GM12878 (cell line): ENCODE measurements at regions not wholly inside any gene's neighbourhood (a gene's known extent, or its start where the extent isn't known, plus 50 kb on each side); places are given as distances from the start of the nearest gene placed in this dataset.

Experiments
- ATAC-seq: fragments of 200-7000 bp; cut with Tn5 transposase; 3 replicates; pipeline ENCODE4 v1.9.1; 2020; ENCODE audit warnings: mild to moderate bottlenecking, moderate library complexity
- BruUV-seq: library from RNA; stranded (reverse); fragments of 400-500 nt; replicated peaks from 2 replicates; lab custom pipeline; 2021; lab: Mats Ljungman, UMichigan
- CTCF ChIA-PET: fragments of 300-600 bp; sonication (Branson Sonifier 250); formaldehyde crosslinking; extraction: SDS; loops from one replicate; lab custom pipeline; 2021; ENCODE audit warnings: inconsistent platforms; lab: Yijun Ruan, JAX
- POLR2A ChIA-PET: fragments of 350-600 bp; formaldehyde crosslinking; extraction: SDS; loops from one replicate; lab custom pipeline; 2021; ENCODE audit warnings: inconsistent platforms; lab: Charles Lee
- RAD21 ChIA-PET: fragments of 300-600 bp; sonication (Branson Sonifier 250); formaldehyde crosslinking; loops from one replicate; lab custom pipeline; 2023; ENCODE audit warnings: antibody characterized with exemption; ENCODE audit not compliant: unreplicated experiment; lab: Charles Lee
- SMC1A ChIA-PET: fragments of 300-600 bp; sonication (Branson Sonifier 250); formaldehyde crosslinking; loops from one replicate; lab custom pipeline; 2023; ENCODE audit not compliant: unreplicated experiment, uncharacterized antibody; lab: Charles Lee
- DNase-seq: peaks from one replicate; pipeline ENCODE4 v3.0.0-alpha.2; 2011; ENCODE audit warnings: low read depth, low spot score
- FAIRE-seq: peaks from 3 replicates; lab custom pipeline; 2011; peaks lifted over from hg19 to GRCh38; lab: Jason Lieb, UNC
- H2AFZ ChIP-seq: 2 replicates; pipeline ENCODE4 v1.6.0; 2011; ENCODE audit warnings: low read depth, low read length, control low read depth; ENCODE audit not compliant: control insufficient read depth
- H3K27ac ChIP-seq: 2 replicates; pipeline ENCODE4 v1.5.1; 2011; ENCODE audit warnings: control low read depth; ENCODE audit not compliant: control insufficient read depth, insufficient read depth
- H3K27me3 ChIP-seq, 2 experiments: replicated peaks in 1 of 2; 2 replicates each; pipeline versions ENCODE4 v1.6.0 to v1.6.1; 2011; ENCODE audit warnings: low read length in 1 of 2; ENCODE audit not compliant: control insufficient read depth in 2 of 2, insufficient read depth in 2 of 2
- H3K36me3 ChIP-seq, 2 experiments: 2 replicates each; pipeline ENCODE4 v1.5.1; 2011; ENCODE audit warnings: low read length in 1 of 2; ENCODE audit not compliant: control insufficient read depth in 2 of 2, insufficient read depth in 2 of 2
- H3K4me1 ChIP-seq: 2 replicates; pipeline ENCODE4 v1.6.1; 2011; ENCODE audit warnings: mild to moderate bottlenecking, low read length, moderate library complexity, mixed read lengths; ENCODE audit not compliant: control insufficient read depth, insufficient read depth
- H3K4me2 ChIP-seq: 2 replicates; pipeline ENCODE4 v1.6.0; 2011; ENCODE audit warnings: control low read depth; ENCODE audit not compliant: control insufficient read depth, insufficient read depth
- H3K4me3 ChIP-seq: fragments of 200-600 bp; sonication (generic); 2 replicates; pipeline ENCODE4 v1.5.1; 2016
- H3K79me2 ChIP-seq: 2 replicates; pipeline ENCODE4 v1.6.0; 2011; ENCODE audit warnings: low read length; ENCODE audit not compliant: control insufficient read depth, insufficient read depth
- H3K9ac ChIP-seq: 2 replicates; pipeline ENCODE4 v1.8.0; 2011; ENCODE audit warnings: low read length, control low read depth, mixed read lengths; ENCODE audit not compliant: control insufficient read depth, insufficient read depth
- H3K9me3 ChIP-seq: replicated peaks from 3 replicates; pipeline ENCODE4 v1.5.1; 2011; ENCODE audit warnings: mild to moderate bottlenecking, low read length; ENCODE audit not compliant: control insufficient read depth, insufficient read depth
- H4K20me1 ChIP-seq: 2 replicates; pipeline ENCODE4 v1.6.0; 2011; ENCODE audit not compliant: control insufficient read depth, insufficient read depth
- CBFB ChIP-seq: IDR thresholded peaks from 2 replicates; pipeline ENCODE4 v1.6.1; 2016; ENCODE audit warnings: antibody characterized with exemption, low read depth
- GABPA ChIP-seq: IDR thresholded peaks from 2 replicates; pipeline ENCODE4 v1.6.1; 2014; ENCODE audit warnings: antibody characterized with exemption, low read depth, mild to moderate bottlenecking, inconsistent platforms
- IKZF1 ChIP-seq: fragments of 450-650 bp; conservative IDR thresholded peaks from 2 replicates; pipeline ENCODE4 v1.6.1; 2017; ENCODE audit warnings: antibody characterized with exemption, mild to moderate bottlenecking
- IRF3 ChIP-seq: fragments of 450-650 bp; IDR thresholded peaks from 2 replicates; pipeline ENCODE4 v1.6.1; 2014; ENCODE audit warnings: mild to moderate bottlenecking
- IRF5 ChIP-seq: fragments of 450-650 bp; IDR thresholded peaks from 2 replicates; pipeline ENCODE4 v1.6.1; 2017; ENCODE audit warnings: borderline replicate concordance
- JUNB ChIP-seq: IDR thresholded peaks from 2 replicates; pipeline ENCODE4 v1.6.1; 2016; ENCODE audit warnings: antibody characterized with exemption, mild to moderate bottlenecking
- KAT2A ChIP-seq: conservative IDR thresholded peaks from 2 replicates; pipeline ENCODE4 v1.6.1; 2011; ENCODE audit warnings: low read depth, low read length; ENCODE audit not compliant: control insufficient read depth
- MTA2 ChIP-seq: fragments of 450-650 bp; IDR thresholded peaks from 2 replicates; pipeline ENCODE4 v1.6.1; 2016; ENCODE audit warnings: low read depth, mild to moderate bottlenecking, moderate library complexity
- PAX8 ChIP-seq: fragments of 450-650 bp; IDR thresholded peaks from 2 replicates; pipeline ENCODE4 v1.6.1; 2017; ENCODE audit warnings: mild to moderate bottlenecking, moderate library complexity
- PKNOX1 ChIP-seq: fragments of 450-650 bp; IDR thresholded peaks from 2 replicates; pipeline ENCODE4 v1.6.1; 2016; ENCODE audit warnings: mild to moderate bottlenecking
- PML ChIP-seq: IDR thresholded peaks from 2 replicates; pipeline ENCODE4 v1.6.1; 2012; ENCODE audit warnings: low read length, inconsistent platforms
- POU2F2 ChIP-seq: IDR thresholded peaks from 3 replicates; pipeline ENCODE4 v1.6.1; 2011; ENCODE audit warnings: low read depth, mild to moderate bottlenecking, low read length, borderline replicate concordance
- RELA ChIP-seq: fragments of 450-650 bp; IDR thresholded peaks from 2 replicates; pipeline ENCODE4 v1.8.0; 2014; ENCODE audit warnings: borderline replicate concordance; ENCODE audit not compliant: partially characterized antibody
- SMARCA5 ChIP-seq: fragments of 450-650 bp; IDR thresholded peaks from 2 replicates; pipeline ENCODE4 v1.6.1; 2017; ENCODE audit warnings: mild to moderate bottlenecking
- ZBTB4 ChIP-seq: fragments of 450-650 bp; formaldehyde crosslinking; IDR thresholded peaks from 2 replicates; pipeline ENCODE4 v1.4.0; 2022; ENCODE audit warnings: mild to moderate bottlenecking, moderate library complexity
- ZNF207 ChIP-seq: fragments of 450-650 bp; IDR thresholded peaks from 2 replicates; pipeline ENCODE4 v1.6.1; 2014; ENCODE audit warnings: antibody characterized with exemption, mild to moderate bottlenecking, borderline replicate concordance
- WGBS: methylation state at CpG from one replicate; pipeline ENCODE4 v1.1.6; 2016; ENCODE audit warnings: low lambda C conversion rate; ENCODE audit not compliant: insufficient replicate concordance, insufficient coverage; ENCODE audit errors: missing lambda C conversion rate; 5-methylcytosine and 5-hydroxymethylcytosine counted together
- in situ Hi-C: fragments of 300-500 bp; cut with MboI; formaldehyde crosslinking; loops from 9 replicates; pipeline ENCODE4 v1.14.3; 2018; ENCODE audit warnings: mixed read lengths
- intact Hi-C: fragments of 100-400 bp; cut with micrococcal nuclease; formaldehyde crosslinking; loops from one replicate; pipeline ENCODE4 v1.14.2; 2022; ENCODE audit not compliant: unreplicated experiment

- no peaks in the 10 kb centered on the region for H3K4me1 ChIP-seq
- ChIA-PET SMC1A (no interaction called here), CTCF (no interaction called here), POLR2A (no interaction called here), RAD21 (no interaction called here)
- intact Hi-C loops (no loop called here), in situ Hi-C loops (no loop called here)
- no peaks in the 10 kb centered on the region; the same call in 2 of the 3 replicates for H3K9me3 ChIP-seq
- no peaks in the 10 kb centered on the region for H3K79me2 ChIP-seq
- no TSS peak for BruUV-seq
- H3K4me2 ChIP-seq, result no peak overlapping the region
- DNase-seq, result no peak
- H3K27ac ChIP-seq, result no peak overlapping the region
- ATAC-seq, result no peak
- H4K20me1 ChIP-seq, result no peaks in the 10 kb centered on the region
- H3K27me3 ChIP-seq, result no peaks in the 10 kb centered on the region
- no peak overlapping the region for H3K9ac ChIP-seq
- H3K4me3 ChIP-seq, result no peak overlapping the region
- no peaks in the 10 kb centered on the region for H3K36me3 ChIP-seq
- no peak for FAIRE-seq
- 53% methylated on average over 7 of the region's 7 CpGs for WGBS
- H2AFZ ChIP-seq, result no peak overlapping the region
- no peak for TF ChIP-seq ZNF207
- no peak for TF ChIP-seq SMARCA5
- no peak for TF ChIP-seq PML
- TF ChIP-seq GABPA, result no peak
- TF ChIP-seq PAX8, result no peak
- no peak for TF ChIP-seq IKZF1
- no peak for TF ChIP-seq PKNOX1
- TF ChIP-seq KAT2A, result no peak
- TF ChIP-seq IRF3, result no peak
- TF ChIP-seq RELA, result no peak
- no peak for TF ChIP-seq IRF5
- no peak for TF ChIP-seq MTA2
- TF ChIP-seq POU2F2, result no peak
- TF ChIP-seq JUNB, result no peak
- TF ChIP-seq ZBTB4 (CRISPR knock-in tag), result no peak
- no peak for TF ChIP-seq CBFB
Observed at GRCh38 chr22:48860557-48860956, 967.1 kb downstream of the BRD1 start.
